ENCODE measurements at regions not wholly inside any gene's neighbourhood (a gene's known extent, or its start where the extent isn't known, plus 50 kb on each side); places are given as distances from the start of the nearest gene placed in this dataset.

- TF ChIP-seq CTCF (IDR thresholded peaks at IDR 0.05) = no peak
- no peak for TF ChIP-seq POLR2A (IDR thresholded peaks at IDR 0.05)
Observed at GRCh38 chr4:30929649-30930048, 209.5 kb downstream of the PCDH7 start.

All from right lobe of liver (tissue), 4 donors.